ENCODE measurements at regions not wholly inside any gene's neighbourhood (a gene's known extent, or its start where the extent isn't known, plus 50 kb on each side); places are given as distances from the start of the nearest gene placed in this dataset.

DNA sequence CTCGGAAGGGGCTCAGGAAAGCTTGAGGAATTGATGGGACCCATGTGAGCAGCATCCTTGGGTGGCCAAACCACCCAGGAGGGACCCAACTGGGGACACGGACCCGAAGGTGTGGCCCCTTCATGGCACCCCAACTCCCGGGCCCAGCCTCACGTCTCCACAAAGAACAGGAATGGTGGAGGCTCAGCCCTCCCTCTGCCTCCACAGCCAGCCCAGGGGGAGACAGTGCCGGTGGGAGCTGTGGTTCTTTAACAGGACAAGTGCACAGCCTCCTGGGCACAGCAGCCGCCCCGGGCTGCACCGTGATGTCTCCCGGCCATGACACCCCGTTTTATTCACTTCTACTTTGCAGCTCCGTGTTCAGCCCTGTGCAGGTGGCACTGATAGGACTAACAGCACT lies 587.2 kb downstream of the BRD1 start:
- DNase-seq (ENCODE audit: extremely low read depth in 1 of 2, low read depth in 1 of 2), result no peak

DNA sequence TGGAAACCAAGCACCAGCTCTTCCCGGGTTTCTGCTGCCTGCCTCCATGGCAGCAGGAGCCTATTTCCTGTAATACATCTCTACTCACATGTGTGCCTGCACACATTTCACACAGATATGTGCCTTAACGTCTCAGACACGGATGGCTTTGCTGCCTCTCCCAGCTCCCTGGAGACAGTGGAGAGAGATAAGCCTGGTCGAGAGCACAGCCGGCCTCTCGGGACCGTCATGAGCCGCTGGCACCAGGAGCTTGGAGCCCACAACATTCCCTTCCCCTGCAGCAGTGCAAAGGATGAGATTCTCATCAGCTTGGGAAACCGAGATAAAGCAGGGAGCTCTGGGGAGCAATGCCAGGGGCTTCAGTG lies 587.7 kb downstream of the BRD1 start:
- DNase-seq (ENCODE audit: extremely low read depth in 1 of 2, low read depth in 1 of 2), result no peak

DNA sequence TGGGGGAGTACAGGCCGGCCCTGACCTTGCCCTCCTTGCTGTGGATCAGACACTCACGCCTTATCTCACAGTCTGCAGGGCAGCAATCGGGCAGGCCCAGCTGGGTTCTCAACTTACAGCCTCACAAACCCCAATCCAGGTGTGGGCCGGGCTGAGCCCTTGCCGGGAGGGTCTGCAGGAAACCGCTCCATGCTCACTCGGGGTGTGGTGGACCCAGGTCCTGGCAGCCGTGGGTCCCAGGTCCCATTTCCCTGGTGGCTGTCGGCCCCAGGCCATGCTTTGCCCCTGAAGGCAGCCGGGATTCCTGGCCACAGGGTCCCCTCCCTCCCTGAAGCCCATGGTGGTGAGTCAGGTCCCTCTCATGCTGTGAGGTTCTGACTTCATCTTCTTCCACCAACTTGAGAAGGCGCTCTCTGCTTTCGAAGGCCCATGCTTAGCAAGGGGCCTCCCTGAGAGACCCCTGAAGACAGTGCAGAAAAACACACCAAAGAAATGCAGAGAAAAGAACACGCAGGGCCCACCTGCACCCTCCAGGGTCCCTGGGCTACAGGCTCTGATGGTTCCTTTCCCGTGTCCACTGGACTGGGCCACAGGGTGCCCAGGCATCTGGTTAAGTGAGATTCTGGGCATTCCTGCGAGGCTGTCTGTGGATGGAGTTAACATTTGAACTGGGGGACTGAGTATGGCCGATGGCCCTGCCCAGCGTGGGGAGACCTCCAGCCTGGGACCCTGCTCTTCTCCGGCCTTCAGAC lies 588.2 kb downstream of the BRD1 start:
- no peak for DNase-seq (ENCODE audit: extremely low read depth in 1 of 2, low read depth in 1 of 2)

DNA sequence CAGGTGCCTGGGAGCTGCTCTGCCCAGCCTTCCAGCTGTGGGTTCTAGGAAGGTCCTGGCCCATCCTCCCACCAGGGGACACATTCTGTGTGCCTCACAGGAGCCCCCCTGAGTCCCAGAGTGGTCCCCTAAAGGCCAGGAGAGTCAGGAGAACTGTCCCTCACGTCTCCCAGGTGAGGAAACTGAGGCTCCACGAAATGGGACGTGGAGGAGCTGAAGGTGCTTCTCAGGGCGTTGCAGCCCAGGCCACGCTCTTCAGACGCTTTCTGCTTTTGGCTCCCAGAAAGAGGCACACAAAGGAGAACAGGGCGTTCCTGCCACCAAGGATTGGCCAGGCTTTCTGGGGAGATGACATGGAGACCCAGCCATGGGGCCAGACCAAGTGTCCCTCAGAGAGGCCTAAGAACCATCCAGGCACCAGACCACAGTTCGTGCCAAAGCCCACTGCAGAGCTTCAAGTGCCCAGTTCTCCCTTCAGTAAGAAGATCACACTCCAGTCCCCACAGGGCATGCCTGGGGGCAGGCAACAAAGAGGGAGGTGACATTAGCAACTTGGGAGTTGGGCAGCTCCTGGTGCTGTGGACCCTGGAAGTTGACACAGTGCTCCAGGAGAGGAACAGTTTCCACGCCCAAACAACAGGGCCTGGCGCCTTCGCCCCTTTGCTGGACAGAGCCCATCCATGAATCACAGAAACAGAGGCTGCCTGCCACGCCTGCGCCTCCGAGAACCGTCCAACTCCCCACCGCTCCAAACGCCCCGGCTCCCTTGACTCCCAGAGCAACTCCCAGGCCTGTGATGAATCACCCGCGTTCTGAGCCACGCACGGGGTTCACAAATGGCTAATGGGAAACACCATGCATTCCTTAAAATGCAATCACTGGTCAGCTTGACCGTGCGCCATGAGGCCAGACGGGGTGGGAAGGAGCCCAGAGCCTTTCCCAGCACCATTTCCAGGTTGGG lies 589.2 kb downstream of the BRD1 start:
- no peak for DNase-seq (ENCODE audit: extremely low read depth in 1 of 2, low read depth in 1 of 2)

DNA sequence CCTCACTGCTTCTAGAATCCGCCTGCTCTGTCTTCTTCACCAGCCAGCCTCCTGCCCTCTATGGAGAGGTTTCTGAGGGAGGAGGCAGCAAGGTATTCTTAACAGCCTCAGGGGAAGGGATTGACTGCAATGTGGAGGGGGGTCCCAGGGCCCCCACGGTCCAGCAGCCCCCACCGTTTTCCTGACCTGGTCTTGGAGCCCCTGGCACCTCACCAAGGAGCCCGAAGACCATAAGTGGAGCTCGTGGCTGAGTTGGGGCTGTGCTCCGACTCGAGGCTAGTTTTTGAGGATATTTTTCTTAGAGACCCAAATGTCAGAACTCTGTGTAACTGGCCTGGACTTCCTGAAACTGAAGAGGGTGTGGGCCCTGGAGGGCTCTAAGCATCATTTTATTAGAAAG lies 590.0 kb downstream of the BRD1 start:
- no peak for DNase-seq (ENCODE audit: extremely low read depth in 1 of 2, low read depth in 1 of 2)

DNA sequence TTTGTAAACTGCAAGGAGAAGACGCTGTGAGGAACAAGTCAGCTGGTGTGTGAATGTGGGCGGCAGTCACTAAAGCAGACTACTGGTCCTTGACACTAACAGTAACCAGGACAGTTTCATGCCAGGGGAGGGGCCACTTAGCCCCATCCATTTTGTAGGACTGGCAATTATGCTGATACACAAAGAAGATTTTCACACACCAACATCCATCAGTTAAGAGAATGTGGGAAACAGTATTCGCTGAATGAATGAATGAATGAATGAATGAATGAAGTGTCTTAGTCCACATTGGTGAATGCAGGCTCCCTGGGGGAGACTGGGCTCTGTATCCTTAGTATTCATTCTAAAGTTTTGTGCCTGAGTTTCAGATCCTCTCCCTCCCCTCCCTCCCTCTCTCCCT lies 590.4 kb downstream of the BRD1 start:
- no peak for DNase-seq (ENCODE audit: extremely low read depth in 1 of 2, low read depth in 1 of 2)

DNA sequence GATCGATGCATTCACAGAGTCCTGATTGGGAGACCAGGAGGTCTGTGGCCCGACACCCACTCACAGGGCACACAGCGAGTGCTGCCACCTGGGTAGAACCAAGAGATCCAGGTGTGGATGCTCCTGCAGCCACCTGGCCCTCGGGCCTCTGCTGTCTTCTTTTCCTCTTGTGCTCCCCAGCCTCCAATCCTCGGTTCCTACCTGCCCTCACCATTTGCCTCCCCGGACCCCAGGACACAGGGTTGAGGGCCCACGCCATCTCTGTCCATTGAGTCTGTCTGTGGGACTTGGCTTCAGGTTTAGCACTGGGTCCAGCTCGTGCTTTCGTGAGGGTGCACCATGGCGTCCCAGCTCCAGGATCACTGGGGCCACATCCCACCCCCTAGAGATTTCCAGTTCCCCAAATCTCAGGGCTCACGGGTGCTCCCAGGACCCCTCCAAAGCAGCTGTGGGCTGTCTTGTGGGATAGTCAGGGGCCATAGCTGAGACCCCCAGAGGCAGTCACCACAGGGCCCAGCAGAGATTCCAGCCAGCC lies 591.1 kb downstream of the BRD1 start:
- DNase-seq (ENCODE audit: extremely low read depth in 1 of 2, low read depth in 1 of 2), result no peak

DNA sequence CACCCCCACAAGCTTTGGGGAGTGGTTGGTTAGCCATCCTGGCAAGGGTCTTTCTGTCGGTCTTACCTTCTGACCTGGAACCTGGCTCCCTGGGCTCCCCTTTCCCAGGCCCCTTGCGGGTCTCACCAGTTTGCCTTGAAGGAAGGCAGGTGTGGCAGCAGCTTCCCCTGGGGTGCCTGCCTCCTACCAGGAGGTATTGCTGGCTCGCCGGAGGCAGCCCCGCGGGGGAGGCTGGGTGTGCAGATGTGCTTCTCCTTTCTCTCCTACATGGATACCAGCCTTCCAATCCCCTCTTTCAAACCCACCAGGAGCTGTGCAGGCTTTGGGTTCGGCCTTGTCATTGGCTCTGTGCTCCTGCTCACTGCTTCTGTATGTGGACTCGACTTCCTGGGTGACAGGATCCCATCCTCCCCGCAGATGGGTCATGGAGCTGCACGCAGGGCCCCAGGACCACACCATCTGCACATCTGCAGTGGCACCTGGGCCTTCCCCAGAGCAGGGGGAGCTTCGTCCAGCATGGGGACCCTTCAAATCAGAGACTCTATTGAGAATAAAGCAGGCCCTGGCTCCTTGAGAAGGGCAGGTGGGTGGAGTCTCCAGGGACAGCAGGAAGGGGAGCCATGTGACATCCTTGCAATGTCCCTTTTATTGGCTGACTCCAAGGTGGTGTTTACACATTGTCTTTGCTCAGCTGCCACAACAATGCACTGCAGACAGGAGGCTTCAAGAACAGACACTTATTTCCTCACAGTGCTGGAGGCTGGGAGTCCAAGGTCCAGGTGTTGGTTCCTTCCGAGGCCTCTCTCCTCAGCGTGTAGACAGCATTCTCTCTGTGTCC lies 592.0 kb downstream of the BRD1 start:
- DNase-seq (ENCODE audit: extremely low read depth in 1 of 2, low read depth in 1 of 2), result no peak

DNA sequence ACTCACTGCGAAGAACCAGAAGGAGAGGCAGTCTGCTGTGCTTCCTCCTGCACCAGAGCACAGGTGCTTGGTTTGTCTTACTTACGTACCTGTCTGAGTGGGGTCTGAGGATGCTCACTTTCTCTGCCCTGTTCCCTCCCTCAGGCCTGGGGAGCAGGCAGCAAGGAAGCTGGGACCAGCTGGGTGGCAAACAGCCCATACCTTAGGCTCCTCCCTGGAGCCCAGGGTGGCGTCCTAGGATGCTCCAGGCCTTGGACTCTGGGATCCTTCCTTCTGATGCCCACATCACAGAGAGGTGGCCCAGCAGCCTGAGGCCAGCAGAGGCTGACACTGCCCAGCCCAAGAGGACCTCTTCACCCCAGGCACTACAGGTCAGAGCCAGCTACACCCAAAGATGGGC lies 593.2 kb downstream of the BRD1 start:
- DNase-seq (ENCODE audit: extremely low read depth in 1 of 2, low read depth in 1 of 2), result no peak

DNA sequence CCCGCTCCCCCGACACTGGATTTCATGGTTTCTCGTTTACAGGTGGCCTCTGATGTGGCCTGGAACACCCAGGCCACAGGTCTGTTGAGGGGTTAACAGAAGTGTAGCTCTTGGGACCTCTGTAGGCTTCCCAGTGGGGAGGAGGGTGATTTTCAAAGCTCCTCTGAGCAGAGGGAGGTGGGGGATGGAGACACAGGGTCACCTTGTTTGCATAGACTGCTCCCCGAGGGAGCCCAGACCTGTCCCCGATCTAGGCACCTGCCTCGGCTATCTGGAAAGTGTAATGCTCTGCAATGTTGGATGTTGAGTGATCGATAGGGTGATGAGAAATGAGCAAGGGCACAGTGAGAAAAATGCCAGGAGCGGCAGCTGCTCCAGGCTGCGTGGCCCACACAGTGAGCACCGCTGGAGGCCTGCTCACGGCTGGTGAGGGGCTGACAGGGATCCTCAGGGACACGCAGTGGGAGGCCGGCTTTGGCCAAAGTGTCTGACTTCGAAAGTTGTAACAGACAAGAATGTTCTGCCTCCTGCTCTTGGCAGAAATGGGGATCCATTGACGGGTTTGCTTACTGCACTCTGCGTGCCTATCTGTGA lies 594.1 kb downstream of the BRD1 start:
- DNase-seq (ENCODE audit: extremely low read depth in 1 of 2, low read depth in 1 of 2), result no peak

DNA sequence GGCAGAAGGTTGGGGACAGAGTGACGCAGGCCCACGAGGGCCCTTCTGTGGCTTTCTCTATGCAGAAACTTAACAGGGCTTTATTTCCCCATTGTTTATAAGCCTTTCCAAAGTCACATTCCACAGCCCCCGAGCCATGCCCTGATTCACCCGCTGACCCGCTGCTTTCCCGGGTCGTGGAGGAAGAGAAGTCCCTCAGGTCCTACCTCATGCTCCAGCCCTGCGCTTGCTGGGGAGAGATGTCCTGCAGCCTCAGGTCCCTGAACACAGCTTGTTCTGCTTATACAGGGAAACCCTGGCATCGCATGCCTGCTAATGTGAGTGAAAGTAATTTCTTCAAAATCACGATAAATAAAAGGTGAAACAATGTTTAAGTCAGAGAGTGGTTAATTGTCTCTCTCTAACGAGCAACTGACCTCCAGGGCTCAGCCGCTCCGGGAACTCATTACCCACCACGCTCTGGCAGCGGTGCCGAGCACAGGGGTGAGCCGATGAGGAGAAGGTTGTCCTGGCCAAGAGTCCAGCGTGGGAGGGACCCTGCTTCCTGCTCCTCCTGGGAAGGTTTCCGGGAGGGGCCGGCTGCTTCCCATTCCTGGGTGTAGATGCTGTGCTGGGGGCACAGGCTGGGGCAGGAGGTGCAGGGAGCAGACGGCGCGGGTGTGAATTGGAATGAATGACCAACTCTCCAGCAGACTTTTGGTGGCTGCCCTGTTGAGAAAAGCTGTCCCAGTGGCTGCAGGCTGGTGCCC lies 595.2 kb downstream of the BRD1 start:
- DNase-seq (ENCODE audit: extremely low read depth in 1 of 2, low read depth in 1 of 2), result no peak

DNA sequence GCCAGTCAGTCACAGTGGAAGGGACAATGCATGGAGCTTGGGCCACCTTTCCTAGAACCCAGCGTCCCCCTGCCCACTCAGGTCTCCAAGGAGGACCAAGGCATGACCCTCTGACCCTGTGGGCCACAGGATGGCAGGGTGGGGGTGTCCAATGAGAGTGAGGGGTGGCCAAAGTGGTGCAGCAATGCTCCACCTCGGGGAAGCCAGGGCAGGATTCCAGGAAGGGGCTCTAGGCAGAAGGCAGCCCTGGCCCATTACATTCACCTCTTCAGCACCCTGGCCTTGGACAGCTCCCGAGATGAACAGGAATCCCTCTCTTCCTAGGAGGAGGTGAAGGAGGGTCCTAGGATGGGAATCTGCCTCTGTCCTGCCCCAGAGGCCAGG lies 597.5 kb downstream of the BRD1 start:
- DNase-seq (ENCODE audit: extremely low read depth in 1 of 2, low read depth in 1 of 2), result no peak

DNA sequence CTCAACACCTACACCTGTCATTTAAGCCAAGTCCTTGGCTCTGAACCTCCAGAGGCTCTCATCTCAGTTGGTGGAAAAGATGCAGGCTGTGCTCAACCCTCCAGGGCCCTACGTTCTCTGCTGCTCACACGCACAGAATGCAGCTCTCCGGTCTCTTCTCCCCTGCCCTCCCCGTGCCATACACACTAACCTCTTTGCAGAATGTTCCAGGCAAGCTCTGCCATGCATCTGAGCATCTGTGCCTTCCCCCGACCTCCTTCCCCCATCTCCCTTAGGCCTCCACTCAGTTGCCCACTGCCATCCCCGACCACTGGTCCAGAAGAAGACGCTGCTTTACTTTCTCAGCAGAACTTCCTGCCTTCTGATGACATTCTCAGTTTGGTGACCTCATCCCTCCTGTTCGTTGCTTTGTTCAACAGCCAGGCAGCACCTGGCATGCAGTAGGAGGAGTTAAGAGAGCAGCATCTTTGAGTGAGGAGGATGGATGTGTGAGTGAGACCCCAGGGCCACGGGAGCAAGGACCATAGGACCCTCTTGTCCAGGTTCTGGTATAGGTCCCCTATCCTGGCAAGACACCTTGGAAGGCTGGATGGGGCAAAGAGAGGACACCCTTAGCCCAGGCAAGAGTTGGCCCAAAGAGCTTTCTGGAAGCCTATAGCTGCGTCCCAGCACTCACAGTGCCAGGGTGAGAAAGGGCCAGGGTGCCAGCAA lies 598.0 kb downstream of the BRD1 start:
- no peak for DNase-seq (ENCODE audit: extremely low read depth in 1 of 2, low read depth in 1 of 2)

DNA sequence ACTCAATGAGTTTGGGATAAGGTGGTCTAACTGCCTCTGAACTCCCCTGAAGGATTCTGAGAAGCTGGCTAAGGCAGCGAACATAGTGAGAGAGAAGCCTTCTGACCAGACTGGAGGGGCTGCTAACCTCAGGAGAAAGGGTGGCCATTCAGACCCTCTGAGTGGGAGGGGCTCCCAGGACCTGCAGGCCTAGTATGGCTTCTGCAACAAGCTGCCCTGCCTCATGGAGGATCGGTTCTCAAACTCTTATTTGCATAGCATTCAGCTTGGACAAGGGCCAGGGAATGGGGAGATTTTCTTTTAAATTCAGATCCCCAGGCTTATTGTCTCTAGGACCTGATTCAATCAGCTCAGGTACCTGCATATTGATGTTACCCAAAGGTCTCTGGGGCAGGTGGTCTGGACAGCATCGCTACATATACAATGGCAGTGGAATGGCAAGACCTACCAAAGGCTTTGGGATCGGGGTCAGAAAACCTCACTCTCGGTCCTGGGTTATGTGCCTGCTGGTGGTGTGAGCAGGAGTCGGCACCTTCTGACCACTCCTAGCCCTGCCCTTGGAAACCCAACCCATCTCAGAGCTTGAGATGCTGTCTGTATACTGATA lies 599.1 kb downstream of the BRD1 start:
- no peak for DNase-seq (ENCODE audit: extremely low read depth in 1 of 2, low read depth in 1 of 2)

DNA sequence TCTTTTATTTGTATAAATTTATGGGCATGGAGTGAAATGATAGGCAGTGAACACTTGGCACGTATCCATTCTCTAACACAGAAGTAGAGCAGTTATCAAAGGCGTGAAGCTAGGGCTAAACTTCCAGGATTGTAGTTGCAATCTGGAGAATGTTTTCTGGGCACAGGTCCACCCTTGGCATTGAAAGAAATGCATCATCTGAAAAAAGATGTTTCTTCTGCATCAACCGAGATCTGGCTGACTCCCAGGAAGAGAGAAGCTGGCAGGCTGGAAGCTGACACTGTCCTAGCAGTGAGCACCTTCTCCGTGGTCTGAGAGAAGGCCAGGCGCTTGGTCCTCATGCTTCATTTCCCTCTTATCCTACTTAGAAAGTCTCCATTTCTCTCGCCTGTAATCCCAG lies 600.0 kb downstream of the BRD1 start:
- DNase-seq (ENCODE audit: extremely low read depth in 1 of 2, low read depth in 1 of 2), result no peak

DNA sequence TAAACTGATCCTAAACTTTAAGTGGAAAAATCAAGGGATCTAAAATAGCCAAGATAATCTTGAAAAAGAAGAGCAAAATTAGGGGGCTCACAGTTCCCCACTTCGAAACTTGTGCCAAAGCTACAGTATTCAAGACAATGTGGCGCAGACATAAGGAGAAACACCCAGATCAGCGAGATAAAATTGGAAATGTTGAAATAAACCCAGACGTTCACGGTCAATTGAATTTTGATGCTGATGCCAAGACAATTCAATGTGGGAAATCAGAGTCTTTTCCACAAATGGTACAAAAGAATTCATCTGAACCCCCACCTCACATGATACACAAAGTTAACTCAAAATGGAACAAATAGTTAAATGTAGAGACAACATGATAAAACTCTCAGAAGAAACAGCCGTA lies 601.6 kb downstream of the BRD1 start:
- DNase-seq (ENCODE audit: extremely low read depth in 1 of 2, low read depth in 1 of 2), result no peak

DNA sequence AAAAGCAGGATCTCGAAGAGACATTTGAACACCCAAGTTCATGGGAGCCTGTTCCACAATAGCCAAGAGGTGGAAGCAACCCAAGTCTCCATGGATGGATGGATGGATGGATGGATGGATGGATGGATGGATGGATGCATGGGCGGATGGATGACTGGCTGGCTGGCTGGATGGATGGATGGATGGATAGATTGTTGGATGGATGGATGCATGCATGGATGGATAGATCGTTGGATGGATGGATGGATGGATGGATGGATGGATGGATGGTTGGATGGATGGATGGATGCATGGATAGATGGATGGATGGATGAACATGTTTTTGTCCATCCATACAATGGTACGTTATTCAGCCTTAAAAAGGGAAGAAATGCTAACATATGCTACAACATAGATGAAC lies 603.4 kb downstream of the BRD1 start:
- no peak for DNase-seq (ENCODE audit: extremely low read depth in 1 of 2, low read depth in 1 of 2)

DNA sequence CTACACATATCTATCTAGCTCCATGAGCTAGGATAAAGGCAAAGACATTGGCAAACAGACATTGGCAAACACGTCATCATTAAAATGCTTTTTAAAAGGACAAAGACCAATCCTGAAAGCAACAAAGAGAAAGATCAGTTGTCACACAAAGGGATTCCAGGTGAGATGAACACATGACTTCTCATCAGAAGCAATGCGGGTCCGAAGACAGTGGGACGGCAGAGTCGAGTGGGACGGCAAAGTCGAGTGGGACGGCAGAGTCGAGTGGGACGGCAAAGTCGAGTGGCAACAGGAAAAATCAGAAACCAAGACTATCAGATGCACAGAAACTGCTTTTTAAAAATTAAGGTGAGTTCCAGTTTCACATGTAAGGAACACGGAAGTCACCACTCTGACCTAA lies 609.5 kb downstream of the BRD1 start:
- no peak for DNase-seq (ENCODE audit: extremely low read depth in 1 of 2, low read depth in 1 of 2)

DNA sequence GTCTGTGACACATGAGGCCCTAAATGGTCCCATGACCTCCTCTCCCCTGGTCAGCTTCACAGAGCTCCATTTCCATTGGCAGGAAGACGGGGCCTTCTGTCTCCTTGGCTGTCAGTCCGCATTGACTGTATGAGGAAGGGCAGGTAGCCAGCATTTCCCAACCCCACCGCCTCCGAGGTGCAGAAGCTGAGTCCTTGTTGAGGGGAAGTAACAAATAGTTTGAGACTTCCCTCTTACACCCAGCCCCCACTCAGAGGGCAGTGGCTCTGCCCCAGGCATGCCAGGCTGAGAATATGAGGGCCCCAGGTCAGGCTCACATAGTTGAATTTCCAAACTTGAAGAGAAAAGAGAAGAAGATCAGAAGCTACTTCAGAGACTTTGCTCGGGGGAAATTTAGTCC lies 611.1 kb downstream of the BRD1 start:
- no peak for DNase-seq (ENCODE audit: extremely low read depth in 1 of 2, low read depth in 1 of 2)
